ENCODE measurements at regions not wholly inside any gene's neighbourhood (a gene's known extent, or its start where the extent isn't known, plus 50 kb on each side); places are given as distances from the start of the nearest gene placed in this dataset.

- Mint-ChIP-seq H3K27me3 (no peaks in the 10 kb centered on the region), H3K4me1 (ENCODE audit: low read depth) (no peaks in the 10 kb centered on the region), H3K27ac (no peak overlapping the region), H3K4me3 (no peak overlapping the region), H3K9me3 (no peaks in the 10 kb centered on the region), H3K36me3 (ENCODE audit: low read depth) (no peaks in the 10 kb centered on the region)
- intact Hi-C loops (cut with micrococcal nuclease), result no loop called here
- CTCF ChIA-PET, result no interaction called here
- ATAC-seq (no peak), DNase-seq (no peak)
- no peak for TF ChIP-seq CTCF (IDR thresholded peaks at IDR 0.05)
- POLR2A ChIA-PET, result no interaction called here
Observed at GRCh38 chr7:46170792-46171191, 249.7 kb upstream of the IGFBP3 start.

GRCh38 chr7:46170021-46170420, 248.9 kb upstream of the IGFBP3 start:
- H3K4me1 Mint-ChIP-seq (ENCODE audit: low read depth), result no peaks in the 10 kb centered on the region
- POLR2A ChIA-PET, result no interaction called here
- TF ChIP-seq CTCF (IDR thresholded peaks at IDR 0.05), result no peak

GRCh38 chr7:46169384-46169755, 248.3 kb upstream of the IGFBP3 start:
- CTCF ChIA-PET, result no interaction called here
- no peaks in the 10 kb centered on the region for H3K36me3 Mint-ChIP-seq (ENCODE audit: low read depth)
- POLR2A ChIA-PET, result no interaction called here
- DNase-seq (no peak), ATAC-seq (no peak)
- no peak overlapping the region for H3K27ac Mint-ChIP-seq
- TF ChIP-seq CTCF (IDR thresholded peaks at IDR 0.05), result no peak
- H3K9me3 Mint-ChIP-seq, result no peaks in the 10 kb centered on the region
- intact Hi-C loops (cut with micrococcal nuclease), result no loop called here
- H3K4me3 Mint-ChIP-seq, result no peak overlapping the region
- H3K27me3 Mint-ChIP-seq, result no peaks in the 10 kb centered on the region
- no peaks in the 10 kb centered on the region for H3K4me1 Mint-ChIP-seq (ENCODE audit: low read depth)

More at GRCh38 chr7:46170021-46170420, 248.9 kb upstream of the IGFBP3 start:
- Mint-ChIP-seq H3K9me3 (no peaks in the 10 kb centered on the region), H3K27me3 (no peaks in the 10 kb centered on the region), H3K36me3 (ENCODE audit: low read depth) (no peaks in the 10 kb centered on the region), H3K27ac (no peak overlapping the region), H3K4me3 (no peak overlapping the region)
- ATAC-seq, result no peak
- intact Hi-C loops (cut with micrococcal nuclease), result no loop called here
- DNase-seq, result no peak
- CTCF ChIA-PET, result no interaction called here

- no peak overlapping the region for H3K4me3 Mint-ChIP-seq
- no peak for ATAC-seq
- no peaks in the 10 kb centered on the region for H3K36me3 Mint-ChIP-seq (ENCODE audit: low read depth)
Observed at GRCh38 chr7:46168671-46169383, 247.8 kb upstream of the IGFBP3 start.

GRCh38 chr7:46168231-46168630, 247.2 kb upstream of the IGFBP3 start:
- H3K4me3 Mint-ChIP-seq, result no peak overlapping the region
- H3K9me3 Mint-ChIP-seq, result no peaks in the 10 kb centered on the region
- DNase-seq, result no peak
- intact Hi-C loops (cut with micrococcal nuclease), result no loop called here
- POLR2A ChIA-PET, result no interaction called here
- no peak for ATAC-seq
- no peak overlapping the region for H3K27ac Mint-ChIP-seq
- no peak for TF ChIP-seq CTCF (IDR thresholded peaks at IDR 0.05)
- no peaks in the 10 kb centered on the region for H3K27me3 Mint-ChIP-seq
- CTCF ChIA-PET, result no interaction called here
- no peaks in the 10 kb centered on the region for H3K4me1 Mint-ChIP-seq (ENCODE audit: low read depth)
- no peaks in the 10 kb centered on the region for H3K36me3 Mint-ChIP-seq (ENCODE audit: low read depth)

More at GRCh38 chr7:46168671-46169383, 247.8 kb upstream of the IGFBP3 start:
- Mint-ChIP-seq H3K4me1 (ENCODE audit: low read depth) (no peaks in the 10 kb centered on the region), H3K27me3 (no peaks in the 10 kb centered on the region), H3K27ac (no peak overlapping the region), H3K9me3 (no peaks in the 10 kb centered on the region)
- ChIA-PET CTCF (no interaction called here), POLR2A (no interaction called here)
- TF ChIP-seq CTCF (IDR thresholded peaks at IDR 0.05), result no peak
- intact Hi-C loops (cut with micrococcal nuclease), result no loop called here
- no peak for DNase-seq
